Naive B cell (primary cell): ENCODE measurements at regions not wholly inside any gene's neighbourhood (a gene's known extent, or its start where the extent isn't known, plus 50 kb on each side); places are given as distances from the start of the nearest gene placed in this dataset.

ENCODE experiments used
- ATAC-seq, 2 donors: fragments of 150-1000 bp; cut with Tn5 transposase; 2 replicates each; pipeline ENCODE4 v1.10.0; 2021; ENCODE audit warnings: low read depth in 2 of 2, mild to moderate bottlenecking in 2 of 2, moderate library complexity in 2 of 2
- DNase-seq: peaks from one replicate; pipeline ENCODE4 v3.0.0; 2022
- H3K27ac Mint-ChIP-seq, 6 donors: one replicate each; pipeline ENCODE4 v1.8.0; 2020 to 2022; ENCODE audit warnings: mild to moderate bottlenecking in 6 of 6, mixed read lengths in 6 of 6, moderate library complexity in 5 of 6, inconsistent platforms in 2 of 6
- H3K27me3 Mint-ChIP-seq, 3 donors: one replicate each; pipeline ENCODE4 v1.8.0; 2021 to 2022; ENCODE audit warnings: mixed read lengths in 3 of 3, mild to moderate bottlenecking in 1 of 3
- H3K36me3 Mint-ChIP-seq, 2 donors: one replicate each; pipeline ENCODE4 v1.8.0; 2020 to 2022; ENCODE audit warnings: mixed read lengths in 2 of 2, inconsistent platforms in 1 of 2, mild to moderate bottlenecking in 1 of 2
- H3K4me1 Mint-ChIP-seq, 3 donors: one replicate each; pipeline ENCODE4 v1.8.0; 2020 to 2022; ENCODE audit warnings: mixed read lengths in 3 of 3, inconsistent platforms in 1 of 3, mild to moderate bottlenecking in 1 of 3, moderate library complexity in 1 of 3
- H3K4me3 Mint-ChIP-seq, 8 donors: one replicate each; pipeline ENCODE4 v1.8.0; 2020 to 2022; ENCODE audit warnings: mild to moderate bottlenecking in 8 of 8, mixed read lengths in 8 of 8, moderate library complexity in 8 of 8, inconsistent platforms in 2 of 8
- H3K9me3 Mint-ChIP-seq, 7 donors: one replicate each; pipeline ENCODE4 v1.8.0; 2020 to 2022; ENCODE audit warnings: mixed read lengths in 7 of 7, mild to moderate bottlenecking in 5 of 7, inconsistent platforms in 2 of 7, moderate library complexity in 1 of 7

GRCh38 chr17:71109697-71110096, 940.4 kb downstream of the KCNJ2 start:
- no peak for DNase-seq
- Mint-ChIP-seq H3K4me1 (no peaks in the 10 kb centered on the region), H3K36me3 (no peaks in the 10 kb centered on the region)

DNA sequence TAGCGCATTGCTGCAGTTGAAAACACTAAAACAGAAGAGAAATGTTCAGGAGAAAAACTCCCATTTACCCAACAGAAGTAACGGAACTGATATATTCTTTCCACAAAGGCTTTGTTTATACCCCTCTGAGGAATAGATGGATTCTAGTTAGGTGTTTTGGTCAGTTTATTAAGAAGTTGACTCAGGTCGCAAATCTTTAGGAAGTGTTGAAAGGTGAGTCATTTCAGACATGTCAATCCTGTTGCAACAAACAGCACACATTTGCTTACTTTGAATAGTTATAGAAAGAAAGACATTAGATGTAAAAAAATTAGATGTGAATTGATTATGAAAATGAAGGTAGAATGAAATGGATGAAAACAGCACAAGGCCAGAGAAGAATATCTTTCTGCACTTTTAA, 941.0 kb downstream of the KCNJ2 start:
- Mint-ChIP-seq H3K36me3 (no peaks in the 10 kb centered on the region), H3K27ac (no peak overlapping the region), H3K27me3 (no peaks in the 10 kb centered on the region), H3K4me3 (no peak overlapping the region), H3K9me3 (peaks cover 0 to 3% (median 2%) of the 10 kb centered on the region in 7 donors), H3K4me1 (no peaks in the 10 kb centered on the region)
- no peak for DNase-seq
- no peak for ATAC-seq

More at GRCh38 chr17:71109697-71110096, 940.4 kb downstream of the KCNJ2 start:
- no peak for ATAC-seq
- Mint-ChIP-seq H3K27me3 (no peaks in the 10 kb centered on the region), H3K27ac (no peak overlapping the region), H3K4me3 (no peak overlapping the region), H3K9me3 (peaks cover 0 to 3% (median 0%) of the 10 kb centered on the region in 7 donors)

GRCh38 chr17:71111460-71111859, 942.1 kb downstream of the KCNJ2 start:
- Mint-ChIP-seq H3K4me1 (no peaks in the 10 kb centered on the region), H3K27ac (no peak overlapping the region), H3K4me3 (no peak overlapping the region), H3K27me3 (no peaks in the 10 kb centered on the region), H3K9me3 (peaks cover 0 to 3% (median 2%) of the 10 kb centered on the region in 7 donors), H3K36me3 (no peaks in the 10 kb centered on the region)
- no peak for ATAC-seq
- DNase-seq, result no peak

DNA sequence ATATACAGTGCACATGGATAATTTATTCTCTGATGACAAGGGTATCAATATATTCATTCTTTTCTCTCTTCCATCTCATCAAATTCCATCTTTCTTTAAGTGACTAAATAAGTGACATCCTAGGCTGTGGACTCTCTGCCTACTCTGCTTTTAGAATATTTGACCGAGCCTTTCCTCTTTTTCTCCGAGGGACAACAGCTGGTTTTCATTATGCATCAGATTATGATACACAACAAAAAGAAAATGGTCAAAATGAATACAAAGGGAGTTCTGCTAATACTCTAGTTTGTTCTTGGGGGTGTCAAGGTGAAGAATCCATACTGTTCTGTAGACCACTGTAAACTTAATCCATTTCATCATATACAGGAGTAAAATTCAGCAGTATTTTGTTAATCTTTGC, 942.6 kb downstream of the KCNJ2 start:
- no peak overlapping the region for H3K27ac Mint-ChIP-seq
- no peaks in the 10 kb centered on the region for H3K4me1 Mint-ChIP-seq
- no peak for DNase-seq
- no peaks in the 10 kb centered on the region for H3K27me3 Mint-ChIP-seq
- H3K36me3 Mint-ChIP-seq, result no peaks in the 10 kb centered on the region
- no peak for ATAC-seq
- no peak overlapping the region for H3K4me3 Mint-ChIP-seq
- H3K9me3 Mint-ChIP-seq, result peaks cover 0 to 3% (median 2%) of the 10 kb centered on the region in 7 donors

DNA sequence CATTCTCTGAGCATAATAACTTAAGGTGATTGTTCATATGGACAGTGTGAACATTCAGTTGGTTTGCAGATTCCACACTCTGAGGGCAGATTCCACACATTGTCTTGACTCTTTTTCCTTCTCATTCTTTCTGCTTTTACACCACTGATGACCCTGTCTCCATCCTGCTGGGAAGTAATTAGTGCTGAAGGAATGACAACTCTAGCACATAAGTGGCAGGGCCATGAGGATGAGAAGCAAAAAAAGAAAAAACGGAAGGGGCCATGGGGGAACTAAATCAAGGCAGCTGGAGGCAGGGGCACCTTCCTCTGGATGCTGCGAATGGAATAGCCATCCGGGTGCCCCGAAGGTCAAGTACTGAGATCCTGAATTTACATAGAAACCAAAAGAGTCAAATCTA, 944.0 kb downstream of the KCNJ2 start:
- peaks cover 0 to 8% (median 2%) of the 10 kb centered on the region in 7 donors for H3K9me3 Mint-ChIP-seq
- no peaks in the 10 kb centered on the region for H3K27me3 Mint-ChIP-seq

GRCh38 chr17:71114911-71115668, 945.8 kb downstream of the KCNJ2 start:
- H3K27me3 Mint-ChIP-seq, result no peaks in the 10 kb centered on the region
- DNase-seq (no peak), ATAC-seq (no peak)
- H3K9me3 Mint-ChIP-seq, result peaks cover 0 to 8% (median 2%) of the 10 kb centered on the region in 7 donors
- no peaks in the 10 kb centered on the region for H3K36me3 Mint-ChIP-seq
- no peak overlapping the region for H3K27ac Mint-ChIP-seq
- H3K4me3 Mint-ChIP-seq, result no peak overlapping the region
- H3K4me1 Mint-ChIP-seq, result no peaks in the 10 kb centered on the region

More for the DNA sequence above, 944.0 kb downstream of the KCNJ2 start:
- Mint-ChIP-seq H3K27ac (no peak overlapping the region), H3K4me3 (no peak overlapping the region), H3K36me3 (no peaks in the 10 kb centered on the region), H3K4me1 (no peaks in the 10 kb centered on the region)
- ATAC-seq, result no peak
- DNase-seq, result no peak

DNA sequence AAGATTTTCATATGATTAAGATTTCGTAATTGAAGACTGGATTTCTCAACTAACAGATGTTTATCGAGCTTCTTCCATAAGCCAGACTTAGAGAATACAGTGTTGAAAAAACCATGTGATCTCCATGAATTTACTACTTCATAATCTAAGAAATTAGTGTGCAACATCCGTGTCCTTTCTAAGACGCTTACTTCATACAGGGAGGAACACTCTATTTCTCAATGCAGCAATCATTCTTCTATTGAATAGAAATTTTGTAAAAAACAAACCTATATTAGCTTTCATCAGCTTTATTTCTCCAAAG, 946.3 kb downstream of the KCNJ2 start:
- Mint-ChIP-seq H3K9me3 (peaks cover 0 to 8% (median 2%) of the 10 kb centered on the region in 7 donors), H3K4me1 (no peaks in the 10 kb centered on the region), H3K27me3 (no peaks in the 10 kb centered on the region), H3K27ac (no peak overlapping the region), H3K4me3 (no peak overlapping the region), H3K36me3 (no peaks in the 10 kb centered on the region)
- ATAC-seq, result no peak
- DNase-seq, result no peak

- H3K4me3 Mint-ChIP-seq, result no peak overlapping the region
- no peaks in the 10 kb centered on the region for H3K36me3 Mint-ChIP-seq
- peaks cover 0 to 13% (median 1%) of the 10 kb centered on the region in 7 donors for H3K9me3 Mint-ChIP-seq
- H3K4me1 Mint-ChIP-seq, result no peaks in the 10 kb centered on the region
- no peak overlapping the region for H3K27ac Mint-ChIP-seq
- no peak for DNase-seq
- no peaks in the 10 kb centered on the region for H3K27me3 Mint-ChIP-seq
- ATAC-seq, result no peak
These were observed 948.1 kb downstream of the KCNJ2 start for GRCh38 chr17:71117466-71117865.

GRCh38 chr17:71118039-71118438, 948.7 kb downstream of the KCNJ2 start:
- no peak for DNase-seq
- no peak for ATAC-seq
- H3K36me3 Mint-ChIP-seq, result no peaks in the 10 kb centered on the region
- no peak overlapping the region for H3K27ac Mint-ChIP-seq
- no peaks in the 10 kb centered on the region for H3K4me1 Mint-ChIP-seq
- no peaks in the 10 kb centered on the region for H3K27me3 Mint-ChIP-seq
- no peak overlapping the region for H3K4me3 Mint-ChIP-seq
- peaks cover 0 to 17% (median 5%) of the 10 kb centered on the region in 7 donors for H3K9me3 Mint-ChIP-seq

GRCh38 chr17:71127416-71127815, 958.1 kb downstream of the KCNJ2 start:
- no peaks in the 10 kb centered on the region for H3K36me3 Mint-ChIP-seq
- no peaks in the 10 kb centered on the region for H3K27me3 Mint-ChIP-seq
- H3K4me1 Mint-ChIP-seq, result no peaks in the 10 kb centered on the region
- ATAC-seq (no peak), DNase-seq (no peak)
- H3K27ac Mint-ChIP-seq, result no peak overlapping the region
- H3K4me3 Mint-ChIP-seq, result no peak overlapping the region
- peaks cover 2 to 24% (median 9%) of the 10 kb centered on the region in 7 donors for H3K9me3 Mint-ChIP-seq

DNA sequence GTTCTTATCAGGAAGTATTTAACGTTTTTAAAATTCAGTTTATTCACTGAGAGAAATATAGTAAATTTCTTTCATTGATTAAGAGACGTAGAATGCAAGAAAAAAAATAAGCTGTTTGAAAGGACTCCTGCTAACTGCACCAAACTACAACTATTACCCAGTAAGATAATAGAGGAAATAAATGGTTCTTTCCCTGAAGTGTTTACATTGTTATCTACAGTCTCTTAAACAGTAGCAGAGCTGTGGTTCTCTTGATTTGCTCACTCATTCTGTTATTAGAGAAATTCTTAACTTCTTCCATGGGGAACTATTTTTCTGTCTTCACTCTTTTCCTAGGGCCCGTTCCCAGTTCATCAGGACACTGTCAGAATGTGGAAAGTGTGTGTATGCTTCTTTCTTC, 973.0 kb downstream of the KCNJ2 start:
- H3K27ac Mint-ChIP-seq, result no peak overlapping the region
- ATAC-seq (no peak), DNase-seq (no peak)
- H3K4me3 Mint-ChIP-seq, result no peak overlapping the region
- peaks cover 0 to 5% (median 0%) of the 10 kb centered on the region in 7 donors for H3K9me3 Mint-ChIP-seq
- no peaks in the 10 kb centered on the region for H3K4me1 Mint-ChIP-seq
- H3K36me3 Mint-ChIP-seq, result no peaks in the 10 kb centered on the region
- no peaks in the 10 kb centered on the region for H3K27me3 Mint-ChIP-seq

DNA sequence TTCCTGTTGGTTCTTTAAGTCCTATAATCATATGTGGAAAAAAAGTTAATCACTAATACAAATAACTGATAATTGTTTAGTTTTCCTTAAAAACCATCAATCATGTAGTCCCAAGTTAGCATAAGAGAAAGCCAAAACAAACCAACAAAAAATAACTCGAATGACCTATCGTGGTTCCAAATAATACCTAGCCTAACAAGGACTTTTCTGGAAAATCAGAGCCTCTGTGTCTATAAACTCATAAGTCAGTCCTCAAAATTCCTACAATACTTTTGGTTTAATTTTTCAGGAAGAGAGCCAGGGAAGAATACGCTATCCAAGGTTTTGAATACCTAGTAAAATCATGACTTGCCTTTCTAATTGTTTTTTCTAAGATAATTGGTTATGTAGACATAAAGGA, 975.3 kb upstream of the SOX9 start:
- no peaks in the 10 kb centered on the region for H3K4me1 Mint-ChIP-seq
- H3K4me3 Mint-ChIP-seq, result no peak overlapping the region
- H3K27ac Mint-ChIP-seq, result no peak overlapping the region
- no peaks in the 10 kb centered on the region for H3K27me3 Mint-ChIP-seq
- DNase-seq (no peak), ATAC-seq (no peak)
- peaks cover 0 to 7% (median 0%) of the 10 kb centered on the region in 7 donors for H3K9me3 Mint-ChIP-seq
- H3K36me3 Mint-ChIP-seq, result no peaks in the 10 kb centered on the region

GRCh38 chr17:71147906-71148305, 972.9 kb upstream of the SOX9 start:
- ATAC-seq, result no peak
- peak overlapping the region in 1 of 8 donors; percentile 55 for H3K4me3 Mint-ChIP-seq
- no peak overlapping the region for H3K27ac Mint-ChIP-seq
- no peaks in the 10 kb centered on the region for H3K36me3 Mint-ChIP-seq
- DNase-seq, result no peak
- peaks cover 0 to 7% (median 2%) of the 10 kb centered on the region in 7 donors for H3K9me3 Mint-ChIP-seq
- H3K27me3 Mint-ChIP-seq, result no peaks in the 10 kb centered on the region
- H3K4me1 Mint-ChIP-seq, result no peaks in the 10 kb centered on the region

GRCh38 chr17:71149607-71150006, 971.2 kb upstream of the SOX9 start:
- DNase-seq, result no peak
- no peak overlapping the region for H3K4me3 Mint-ChIP-seq
- no peak for ATAC-seq
- no peaks in the 10 kb centered on the region for H3K27me3 Mint-ChIP-seq
- H3K36me3 Mint-ChIP-seq, result no peaks in the 10 kb centered on the region
- no peaks in the 10 kb centered on the region for H3K4me1 Mint-ChIP-seq
- H3K9me3 Mint-ChIP-seq, result peaks cover 0 to 7% (median 2%) of the 10 kb centered on the region in 7 donors
- H3K27ac Mint-ChIP-seq, result no peak overlapping the region

DNA sequence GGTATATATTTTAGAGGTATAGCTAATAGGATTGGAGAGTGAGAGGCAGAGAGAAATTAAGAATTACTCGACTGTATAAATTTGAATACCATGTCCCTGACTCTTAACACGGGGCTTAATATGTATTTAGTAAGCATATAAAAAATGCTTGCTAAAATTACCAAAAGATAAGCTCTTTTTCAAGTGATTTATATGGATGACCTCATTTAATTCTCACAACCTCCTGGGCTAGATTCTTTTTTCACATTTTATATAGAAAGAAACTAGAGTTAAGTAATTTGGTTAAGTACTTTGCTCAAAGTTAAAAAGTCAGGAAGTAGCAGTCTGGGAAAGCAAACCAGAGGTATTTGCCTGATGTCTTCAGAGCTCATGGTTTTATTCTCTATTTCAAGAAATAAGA, 963.5 kb upstream of the SOX9 start:
- peaks cover 0 to 9% (median 2%) of the 10 kb centered on the region in 7 donors for H3K9me3 Mint-ChIP-seq
- no peaks in the 10 kb centered on the region for H3K4me1 Mint-ChIP-seq
- ATAC-seq, result no peak

More for the DNA sequence above, 963.5 kb upstream of the SOX9 start:
- H3K27me3 Mint-ChIP-seq, result no peaks in the 10 kb centered on the region
- no peaks in the 10 kb centered on the region for H3K36me3 Mint-ChIP-seq
- no peak overlapping the region for H3K4me3 Mint-ChIP-seq
- DNase-seq, result no peak
- no peak overlapping the region for H3K27ac Mint-ChIP-seq
